DND-41 (cell line): ENCODE measurements at regions not wholly inside any gene's neighbourhood (a gene's known extent, or its start where the extent isn't known, plus 50 kb on each side); places are given as distances from the start of the nearest gene placed in this dataset.
"Not testable (repeated sequence)": the region's sequence is repeated elsewhere in the genome, so short reads cannot be mapped to it uniquely, and the experiment has no call there.

Experiments used
- ATAC-seq: fragments of 200-7000 bp; cut with Tn5 transposase; 3 replicates; pipeline ENCODE4 v1.9.1; 2021; ENCODE audit warnings: low read depth; ENCODE audit not compliant: insufficient read depth
- DNase-seq: peaks from one replicate; pipeline ENCODE4 v3.0.0-alpha.2; 2020
- H2AFZ ChIP-seq: 2 replicates; pipeline ENCODE4 v1.6.0; 2012; ENCODE audit warnings: low read depth, low read length
- H3K27ac ChIP-seq: 2 replicates; pipeline ENCODE4 v1.5.1; 2012; ENCODE audit warnings: low read length, inconsistent platforms
- H3K27me3 ChIP-seq: fragments of 200-600 bp; sonication (generic); 2 replicates; pipeline ENCODE4 v1.6.0; 2012; ENCODE audit warnings: low read length, mild to moderate bottlenecking, inconsistent platforms; ENCODE audit not compliant: insufficient read depth, poor library complexity
- H3K36me3 ChIP-seq: 2 replicates; pipeline ENCODE4 v1.5.1; 2012; ENCODE audit warnings: low read length, inconsistent platforms; ENCODE audit not compliant: insufficient read depth
- H3K4me1 ChIP-seq: 2 replicates; pipeline ENCODE4 v1.5.1; 2012; ENCODE audit warnings: mild to moderate bottlenecking, low read length; ENCODE audit not compliant: insufficient read depth
- H3K4me2 ChIP-seq: 2 replicates; pipeline ENCODE4 v1.6.0; 2012; ENCODE audit warnings: mild to moderate bottlenecking, moderate library complexity, low read length, inconsistent platforms; ENCODE audit not compliant: insufficient read depth
- H3K4me3 ChIP-seq, 2 experiments: fragments of 200-600 bp in 1 of 2; shearing (Covaris generic) in 1 of 2; 2 replicates each; pipeline ENCODE4 v1.5.1; 2012 to 2016; ENCODE audit warnings: inconsistent platforms in 2 of 2, low read length in 2 of 2, mild to moderate bottlenecking in 2 of 2, low read depth in 1 of 2, moderate library complexity in 1 of 2
- H3K79me2 ChIP-seq: 2 replicates; pipeline ENCODE4 v1.6.0; 2012; ENCODE audit warnings: low read length, inconsistent platforms; ENCODE audit not compliant: insufficient read depth
- H3K9ac ChIP-seq: 2 replicates; pipeline ENCODE4 v1.6.0; 2012; ENCODE audit warnings: low read depth, mild to moderate bottlenecking, inconsistent platforms, low read length, moderate library complexity
- H3K9me3 ChIP-seq: 2 replicates; pipeline ENCODE4 v1.5.1; 2012; ENCODE audit warnings: low read length, moderate library complexity, mild to moderate bottlenecking, inconsistent platforms; ENCODE audit not compliant: insufficient read depth, severe bottlenecking
- H4K20me1 ChIP-seq: 2 replicates; pipeline ENCODE4 v1.6.0; 2012; ENCODE audit warnings: low read length; ENCODE audit not compliant: insufficient read depth
- CTCF ChIP-seq: IDR thresholded peaks from 2 replicates; pipeline ENCODE4 v1.5.1; 2012; ENCODE audit warnings: borderline replicate concordance, low read length, moderate library complexity, mild to moderate bottlenecking; ENCODE audit not compliant: poor library complexity, severe bottlenecking; ENCODE audit errors: extremely low read depth
- EZH2 ChIP-seq: IDR thresholded peaks from 3 replicates; pipeline ENCODE4 v1.6.1; 2012; ENCODE audit warnings: borderline replicate concordance, low read depth, mild to moderate bottlenecking, moderate library complexity, low read length, inconsistent platforms; ENCODE audit not compliant: severe bottlenecking

DNA sequence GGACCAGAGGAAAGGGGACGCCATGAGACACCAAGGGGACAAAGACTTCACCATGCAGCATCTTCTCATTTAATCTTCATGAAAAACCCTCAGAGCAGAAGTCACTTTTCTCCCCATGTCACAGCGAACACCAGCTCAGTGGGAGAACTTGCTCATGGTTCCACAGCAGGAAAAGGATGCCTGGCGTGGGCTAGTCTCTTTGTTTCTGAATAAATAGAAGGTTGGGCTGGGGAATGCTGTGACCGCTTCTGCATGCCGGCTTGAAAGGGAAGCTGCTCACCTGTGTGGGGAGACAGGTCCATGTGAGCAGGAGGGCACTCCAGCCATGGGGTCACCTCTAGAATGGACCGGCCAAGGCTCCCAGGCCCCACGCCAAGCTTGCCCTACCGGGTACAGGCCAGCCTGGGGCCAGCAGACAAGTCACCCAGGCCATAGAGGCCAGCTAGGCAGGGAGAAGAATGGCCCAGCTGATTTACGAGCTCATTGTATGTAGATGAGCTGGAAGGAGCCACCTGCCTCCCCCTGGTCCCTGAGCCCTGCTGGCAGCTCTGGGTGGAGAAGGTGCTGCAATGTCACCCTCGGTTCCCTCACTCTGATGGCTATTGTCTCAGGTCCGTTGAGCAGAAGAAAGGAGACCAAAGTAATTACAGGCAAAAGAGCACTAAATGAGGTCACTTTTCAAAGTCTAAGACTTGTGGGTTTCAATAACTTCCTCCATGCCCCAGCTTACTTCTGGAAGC is 82.0 kb upstream of the PDZD8 start:
- TF ChIP-seq CTCF (no peak), EZH2 (no peak)
- Histone ChIP-seq H4K20me1 (no peaks in the 10 kb centered on the region), H3K4me1 (no peaks in the 10 kb centered on the region), H3K36me3 (no peaks in the 10 kb centered on the region), H3K79me2 (no peaks in the 10 kb centered on the region), H3K27me3 (no peaks in the 10 kb centered on the region), H3K4me3 (no peak overlapping the region), H3K4me2 (no peak overlapping the region), H3K9ac (no peak overlapping the region), H3K9me3 (no peaks in the 10 kb centered on the region), H3K27ac (no peak overlapping the region), H2AFZ (no peak overlapping the region)
- DNase-seq = no peak
- ATAC-seq = no peak

DNA sequence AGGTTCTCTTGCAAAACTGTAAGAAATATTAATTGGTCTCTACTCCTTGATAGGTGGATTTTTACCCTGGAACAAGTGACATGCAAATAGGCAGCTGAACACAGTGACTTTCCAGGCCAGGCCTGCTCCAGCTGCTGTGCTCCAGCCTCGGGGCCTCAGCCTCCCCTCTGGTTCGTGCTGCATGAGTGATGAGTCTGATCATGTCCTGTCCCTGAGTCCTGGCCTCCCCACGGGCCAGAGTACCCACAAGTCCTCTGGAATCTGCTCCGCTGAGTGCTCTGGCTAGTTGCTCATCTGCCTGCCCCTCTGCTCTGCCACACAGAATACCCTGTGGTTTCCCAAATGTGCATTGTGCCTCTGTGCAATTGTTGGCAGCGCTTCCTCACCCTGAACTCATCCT is 80.1 kb upstream of the PDZD8 start:
- H3K4me3 ChIP-seq = no peak overlapping the region
- H3K27ac ChIP-seq = no peak overlapping the region
- no peak for DNase-seq
- no peaks in the 10 kb centered on the region for H3K79me2 ChIP-seq
- no peaks in the 10 kb centered on the region for H3K27me3 ChIP-seq
- no peak overlapping the region for H2AFZ ChIP-seq
- no peaks in the 10 kb centered on the region for H3K36me3 ChIP-seq
- no peaks in the 10 kb centered on the region for H3K4me1 ChIP-seq
- no peaks in the 10 kb centered on the region for H3K9me3 ChIP-seq
- H3K9ac ChIP-seq = no peak overlapping the region
- TF ChIP-seq EZH2 (no peak), CTCF (no peak)
- H4K20me1 ChIP-seq = no peaks in the 10 kb centered on the region
- H3K4me2 ChIP-seq = no peak overlapping the region
- ATAC-seq = no peak

- H3K9me3 ChIP-seq = no peaks in the 10 kb centered on the region
- no peaks in the 10 kb centered on the region for H3K27me3 ChIP-seq
- TF ChIP-seq EZH2 = no peak
- no peak for TF ChIP-seq CTCF
- no peak overlapping the region for H3K4me3 ChIP-seq
- H3K27ac ChIP-seq = no peak overlapping the region
- no peaks in the 10 kb centered on the region for H3K36me3 ChIP-seq
- no peaks in the 10 kb centered on the region for H4K20me1 ChIP-seq
- no peak for DNase-seq
- no peaks in the 10 kb centered on the region for H3K4me1 ChIP-seq
- ATAC-seq = no peak
- H3K4me2 ChIP-seq = no peak overlapping the region
- no peaks in the 10 kb centered on the region for H3K79me2 ChIP-seq
- H3K9ac ChIP-seq = no peak overlapping the region
- no peak overlapping the region for H2AFZ ChIP-seq
These were observed 79.3 kb upstream of the PDZD8 start for GRCh38 chr10:117454502-117454901.

GRCh38 chr10:117453484-117453883 is 78.2 kb upstream of the PDZD8 start:
- not testable (repeated sequence) for DNase-seq, H3K4me3 ChIP-seq, H3K9ac ChIP-seq, H3K79me2 ChIP-seq, H4K20me1 ChIP-seq, H3K36me3 ChIP-seq, H2AFZ ChIP-seq, H3K9me3 ChIP-seq, H3K27me3 ChIP-seq, H3K4me2 ChIP-seq, H3K27ac ChIP-seq, ATAC-seq, H3K4me1 ChIP-seq
